HCT116 (cell line): ENCODE measurements at regions not wholly inside any gene's neighbourhood (a gene's known extent, or its start where the extent isn't known, plus 50 kb on each side); places are given as distances from the start of the nearest gene placed in this dataset.

Experiments used
- ATAC-seq: fragments of 200-7000 bp; cut with Tn5 transposase; 2 replicates; pipeline ENCODE4 v1.9.1; 2020; ENCODE audit warnings: mild to moderate bottlenecking, moderate library complexity
- BruUV-seq: library from RNA; stranded (reverse); fragments of 400-500 nt; replicated peaks from 2 replicates; lab custom pipeline; 2021; lab: Mats Ljungman, UMichigan
- CTCF ChIA-PET: fragments of 300-600 bp; sonication (Branson Sonifier 250); formaldehyde crosslinking; loops from one replicate; lab custom pipeline; 2021; ENCODE audit warnings: antibody characterized with exemption; lab: Charles Lee
- POLR2A ChIA-PET: fragments of 300-600, 350-600 bp; sonication (Branson Sonifier 250); formaldehyde crosslinking; loops from one replicate; lab custom pipeline; 2021; ENCODE audit warnings: antibody characterized with exemption; lab: Charles Lee
- RAD21 ChIA-PET, 2 experiments: fragments of 300-600 bp; sonication (Branson Sonifier 250); formaldehyde crosslinking; loops; one replicate each; lab custom pipeline; 2023; ENCODE audit warnings: low total read pairs in 2 of 2; ENCODE audit not compliant: uncharacterized antibody in 2 of 2, unreplicated experiment in 2 of 2, low non-redundant PET in 1 of 2; lab: Charles Lee
- DNase-seq: peaks from one replicate; pipeline ENCODE4 v3.0.0-alpha.2; 2010; ENCODE audit warnings: low read depth, low spot score
- H2AFZ ChIP-seq: fragments of 200-600 bp; shearing (Covaris generic), sonication (generic); 2 replicates; pipeline ENCODE4 v1.6.1; 2017; ENCODE audit warnings: low read depth, mixed run types, mixed read lengths, antibody characterized with exemption, low read length; ENCODE audit not compliant: poor library complexity, severe bottlenecking
- H3K27ac ChIP-seq: 2 replicates; pipeline ENCODE4 v1.5.1; 2012; ENCODE audit warnings: low read depth, low read length
- H3K27me3 ChIP-seq: fragments of 200-600 bp; sonication (generic); 2 replicates; pipeline ENCODE4 v1.6.1; 2016; ENCODE audit warnings: mixed run types, low read length, mixed read lengths; ENCODE audit not compliant: insufficient read depth
- H3K36me3 ChIP-seq, 2 experiments: fragments of 200-500 bp in 1 of 2; fragments of 200-600 bp in 1 of 2; sonication (Bioruptor generic) in 1 of 2; sonication (generic) in 1 of 2; 2 replicates each; pipeline versions ENCODE4 v1.5.1 to v1.6.1; 2014 to 2016; ENCODE audit warnings: low read length in 2 of 2, inconsistent platforms in 1 of 2, mixed read lengths in 1 of 2, mixed run types in 1 of 2; ENCODE audit not compliant: insufficient read depth in 2 of 2, control insufficient read depth in 1 of 2
- H3K4me1 ChIP-seq, 2 experiments: fragments of 200-600 bp in 1 of 2; sonication (generic) in 1 of 2; 2 replicates each; pipeline versions ENCODE4 v1.5.1 to v1.6.1; 2012 to 2017; ENCODE audit warnings: low read length in 2 of 2, inconsistent platforms in 1 of 2, mild to moderate bottlenecking in 1 of 2, mixed read lengths in 1 of 2, mixed run types in 1 of 2, moderate library complexity in 1 of 2; ENCODE audit not compliant: insufficient read depth in 2 of 2, control insufficient read depth in 1 of 2
- H3K4me2 ChIP-seq: fragments of 200-600 bp; sonication (generic); 2 replicates; pipeline ENCODE4 v1.6.1; 2017; ENCODE audit warnings: mixed run types, low read length, mixed read lengths
- H3K4me3 ChIP-seq, 2 experiments: fragments of 200-600 bp in 1 of 2; sonication (generic) in 1 of 2; replicated peaks in 1 of 2; 2 replicates each; pipeline ENCODE4 v1.5.1; 2011 to 2016; ENCODE audit warnings: low read length in 2 of 2, control low read depth in 1 of 2, low read depth in 1 of 2, mild to moderate bottlenecking in 1 of 2, mixed read lengths in 1 of 2, mixed run types in 1 of 2
- H3K79me2 ChIP-seq: fragments of 200-600 bp; sonication (generic); 2 replicates; pipeline ENCODE4 v1.6.1; 2017; ENCODE audit warnings: mild to moderate bottlenecking, mixed run types, low read length, moderate library complexity, mixed read lengths; ENCODE audit not compliant: insufficient read depth
- H3K9ac ChIP-seq: fragments of 200-600 bp; sonication (generic); 2 replicates; pipeline ENCODE4 v1.6.1; 2016; ENCODE audit warnings: low read length, mixed read lengths
- H3K9me2 ChIP-seq: fragments of 200-600 bp; sonication (generic), shearing (Covaris generic); 2 replicates; pipeline ENCODE4 v1.6.1; 2017; ENCODE audit warnings: mixed run types, mild to moderate bottlenecking, moderate library complexity; ENCODE audit not compliant: insufficient read depth
- H3K9me3 ChIP-seq, 2 experiments: fragments of 200-500 bp in 1 of 2; fragments of 200-600 bp in 1 of 2; sonication (Bioruptor generic) in 1 of 2; sonication (generic) in 1 of 2; 2 replicates each; pipeline ENCODE4 v1.6.1; 2014 to 2017; ENCODE audit warnings: low read length in 2 of 2, mixed read lengths in 2 of 2, inconsistent platforms in 1 of 2, low read depth in 1 of 2, mild to moderate bottlenecking in 1 of 2, mixed run types in 1 of 2, moderate library complexity in 1 of 2; ENCODE audit not compliant: control insufficient read depth in 1 of 2, insufficient read depth in 1 of 2
- H4K20me1 ChIP-seq: fragments of 200-600 bp; sonication (generic), shearing (Covaris generic); 2 replicates; pipeline ENCODE4 v1.6.1; 2017; ENCODE audit warnings: mixed run types, mild to moderate bottlenecking, moderate library complexity; ENCODE audit not compliant: insufficient read depth
- CEBPB ChIP-seq: IDR thresholded peaks from 2 replicates; pipeline ENCODE4 v1.6.1; 2012; ENCODE audit warnings: low read depth
- ELF1 ChIP-seq: IDR thresholded peaks from 2 replicates; pipeline ENCODE4 v1.6.1; 2012; ENCODE audit warnings: low read depth, borderline replicate concordance
- FOSL1 ChIP-seq: IDR thresholded peaks from 2 replicates; pipeline ENCODE4 v1.6.1; 2012; ENCODE audit warnings: low read depth
- JUND ChIP-seq: IDR thresholded peaks from 2 replicates; pipeline ENCODE4 v1.6.1; 2012
- RAD21 ChIP-seq: IDR thresholded peaks from 2 replicates; pipeline ENCODE4 v1.6.1; 2012; ENCODE audit warnings: low read depth, mild to moderate bottlenecking
- REST ChIP-seq: IDR thresholded peaks from 2 replicates; pipeline ENCODE4 v1.6.1; 2012; ENCODE audit warnings: low read depth
- SRF ChIP-seq: IDR thresholded peaks from 2 replicates; pipeline ENCODE4 v1.6.1; 2012; ENCODE audit warnings: low read depth
- TCF7L2 ChIP-seq: IDR thresholded peaks from 2 replicates; pipeline ENCODE4 v1.7.0; 2011; ENCODE audit warnings: borderline replicate concordance, inconsistent platforms; ENCODE audit not compliant: insufficient read depth, insufficient read length; ENCODE audit errors: extremely low read depth
- YY1 ChIP-seq: IDR thresholded peaks from 2 replicates; pipeline ENCODE4 v1.6.1; 2011; ENCODE audit warnings: low read length, low read depth, moderate library complexity, mild to moderate bottlenecking; ENCODE audit not compliant: insufficient replicate concordance; ENCODE audit errors: extremely low read depth
- intact Hi-C: fragments of 100-400 bp; cut with micrococcal nuclease; formaldehyde crosslinking; loops from 2 replicates; pipeline ENCODE4 v1.10.0; 2022
- TF ChIP-seq, protein P1 (sequence below), 3 experiments: fragments of 200-600 bp in 1 of 3; sonication (generic) in 1 of 3; IDR thresholded peaks in 2 of 3; conservative IDR thresholded peaks in 1 of 3; 2 replicates each; pipeline ENCODE4 v1.5.1; 2012 to 2017; ENCODE audit warnings: low read depth in 2 of 3, low read length in 2 of 3, antibody characterized with exemption in 1 of 3, borderline replicate concordance in 1 of 3, control low read depth in 1 of 3, mild to moderate bottlenecking in 1 of 3, mixed read lengths in 1 of 3, mixed run types in 1 of 3, moderate library complexity in 1 of 3; ENCODE audit not compliant: insufficient read depth in 1 of 3

DNA sequence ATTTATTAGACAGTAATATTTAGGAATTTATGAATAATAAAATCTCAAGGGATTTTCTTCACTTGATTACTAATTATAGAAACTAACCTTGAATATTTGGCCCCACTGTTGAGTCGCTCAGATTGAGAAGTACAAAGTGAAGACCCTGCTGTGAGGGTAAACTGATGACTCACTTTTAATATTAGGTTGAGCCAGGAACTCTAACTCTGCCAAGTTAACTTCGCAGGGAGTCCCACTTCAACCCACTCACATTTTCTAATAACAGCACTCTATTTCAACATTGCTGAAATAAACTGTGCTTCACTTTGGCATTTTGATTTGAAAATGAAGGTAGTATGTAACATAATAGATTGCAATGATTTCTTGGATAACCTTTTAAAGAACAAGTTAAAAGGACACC lies 200.7 kb downstream of the POLR1F start:
- no peak overlapping the region for H3K9ac ChIP-seq
- ChIA-PET RAD21 (no interaction called here), CTCF (no interaction called here), POLR2A (no interaction called here)
- no peaks in the 10 kb centered on the region for H3K36me3 ChIP-seq
- TF ChIP-seq TCF7L2 (no peak), CEBPB (0 out of 2 replicates have a peak, but pooled peaks have one; percentile 13), RAD21 (no peak), FOSL1 (peak; percentile 42; the same call in 1 of the 2 replicates)
- DNase-seq: no peak
- no peak overlapping the region for H3K4me2 ChIP-seq
- H3K9me2 ChIP-seq: no peaks in the 10 kb centered on the region
- no TSS peak for BruUV-seq
- no peaks in the 10 kb centered on the region for H3K79me2 ChIP-seq
- intact Hi-C loops: no loop called here
- H4K20me1 ChIP-seq: no peaks in the 10 kb centered on the region
- no peaks in the 10 kb centered on the region for H3K9me3 ChIP-seq
- no peak overlapping the region for H3K4me3 ChIP-seq
- no peak overlapping the region for H3K27ac ChIP-seq
- peaks cover 3 to 12% of the 10 kb centered on the region in 2 experiments; a peak in 2 of 4 replicates for H3K4me1 ChIP-seq
- H2AFZ ChIP-seq: peak overlapping the region; percentile 8
- no peaks in the 10 kb centered on the region for H3K27me3 ChIP-seq
- no peak for ATAC-seq

- intact Hi-C loops: no loop called here
- Histone ChIP-seq H4K20me1 (no peaks in the 10 kb centered on the region), H3K9me2 (no peaks in the 10 kb centered on the region), H3K27me3 (no peaks in the 10 kb centered on the region), H3K27ac (no peak overlapping the region), H3K79me2 (no peaks in the 10 kb centered on the region), H3K9ac (no peak overlapping the region), H3K4me2 (no peak overlapping the region), H3K4me1 (no peaks in the 10 kb centered on the region), H3K4me3 (no peak overlapping the region), H2AFZ (peak overlapping the region; percentile 44), H3K9me3 (no peaks in the 10 kb centered on the region; a peak in 1 of 4 replicates), H3K36me3 (no peaks in the 10 kb centered on the region)
- ChIA-PET RAD21 (interaction anchor here in 1 of 2 experiments (1.0 kb wide), 1 partner anchor 370 kb away, joined by 3 read pairs; no protein-coding TSS in a partner anchor), CTCF (interaction anchor here (0.7 to 2.3 kb wide), 25 partner anchors 8 to 1139 kb away, joined by 3 to 20 read pairs (median 4); partner anchors contain the start of gene POLR1F), POLR2A (no interaction called here)
- DNase-seq (peak; percentile 28), ATAC-seq (no peak)
- BruUV-seq: no TSS peak
- TF ChIP-seq JUND: no peak
- TF ChIP-seq REST: no peak
- no peak for TF ChIP-seq CEBPB
- no peak for TF ChIP-seq YY1
- TF ChIP-seq SRF: no peak
- peak; percentile 25; the same call in 1 of the 2 replicates for TF ChIP-seq RAD21
- TF ChIP-seq ELF1: no peak
- TF ChIP-seq, protein P1, sequence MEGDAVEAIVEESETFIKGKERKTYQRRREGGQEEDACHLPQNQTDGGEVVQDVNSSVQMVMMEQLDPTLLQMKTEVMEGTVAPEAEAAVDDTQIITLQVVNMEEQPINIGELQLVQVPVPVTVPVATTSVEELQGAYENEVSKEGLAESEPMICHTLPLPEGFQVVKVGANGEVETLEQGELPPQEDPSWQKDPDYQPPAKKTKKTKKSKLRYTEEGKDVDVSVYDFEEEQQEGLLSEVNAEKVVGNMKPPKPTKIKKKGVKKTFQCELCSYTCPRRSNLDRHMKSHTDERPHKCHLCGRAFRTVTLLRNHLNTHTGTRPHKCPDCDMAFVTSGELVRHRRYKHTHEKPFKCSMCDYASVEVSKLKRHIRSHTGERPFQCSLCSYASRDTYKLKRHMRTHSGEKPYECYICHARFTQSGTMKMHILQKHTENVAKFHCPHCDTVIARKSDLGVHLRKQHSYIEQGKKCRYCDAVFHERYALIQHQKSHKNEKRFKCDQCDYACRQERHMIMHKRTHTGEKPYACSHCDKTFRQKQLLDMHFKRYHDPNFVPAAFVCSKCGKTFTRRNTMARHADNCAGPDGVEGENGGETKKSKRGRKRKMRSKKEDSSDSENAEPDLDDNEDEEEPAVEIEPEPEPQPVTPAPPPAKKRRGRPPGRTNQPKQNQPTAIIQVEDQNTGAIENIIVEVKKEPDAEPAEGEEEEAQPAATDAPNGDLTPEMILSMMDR (IDR thresholded peaks at IDR 0.05 in 2 of 3, conservative IDR thresholded peaks at IDR 0.05 in 1 of 3; ENCODE audit: borderline replicate concordance in 1 of 3, insufficient read depth in 1 of 3, low read depth in 2 of 3, low read length in 2 of 3): peak; percentile 12 to 64 (median 56); a peak in 4 of 6 replicates
Measured at GRCh38 chr7:19491821-19492452, 216.9 kb downstream of the POLR1F start.
